ENCODE measurements at regions not wholly inside any gene's neighbourhood (a gene's known extent, or its start where the extent isn't known, plus 50 kb on each side); places are given as distances from the start of the nearest gene placed in this dataset.

DNA sequence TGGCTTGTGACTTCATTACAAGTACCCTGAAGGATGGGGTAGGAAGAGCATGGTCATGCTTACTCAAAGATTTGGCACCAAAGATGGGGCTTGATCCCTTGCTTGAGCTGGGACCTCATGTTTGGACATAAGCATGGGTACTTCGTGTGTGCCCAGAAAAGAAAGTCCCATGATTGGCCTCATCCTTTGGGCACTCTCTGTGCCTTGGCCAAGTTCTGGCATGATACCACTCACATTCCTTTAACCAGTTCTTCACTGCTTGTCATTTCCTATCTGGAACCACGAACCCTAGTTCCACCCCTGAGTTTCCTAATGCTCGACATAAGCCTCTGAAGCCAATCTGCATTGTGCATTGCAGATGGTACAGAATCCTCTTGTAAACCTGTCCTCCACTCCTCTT is 107.0 kb downstream of the NAV1 start:
- Histone ChIP-seq H3K27ac (no peak overlapping the region), H3K27me3 (peaks cover 12 to 25% (median 21%) of the 10 kb centered on the region in 3 donors), H3K4me3 (no peak overlapping the region), H3K9me3 (no peaks in the 10 kb centered on the region), H3K4me1 (peaks cover 22 to 30% of the 10 kb centered on the region in 2 donors), H3K36me3 (no peaks in the 10 kb centered on the region)
- DNase-seq = no peak
- in situ Hi-C loops (cut with MboI; ENCODE audit: low sequenced_read_pairs in 4 of 4) = no loop called here
- no peak for TF ChIP-seq POLR2A (IDR thresholded peaks at IDR 0.05)
- TF ChIP-seq, protein P1, sequence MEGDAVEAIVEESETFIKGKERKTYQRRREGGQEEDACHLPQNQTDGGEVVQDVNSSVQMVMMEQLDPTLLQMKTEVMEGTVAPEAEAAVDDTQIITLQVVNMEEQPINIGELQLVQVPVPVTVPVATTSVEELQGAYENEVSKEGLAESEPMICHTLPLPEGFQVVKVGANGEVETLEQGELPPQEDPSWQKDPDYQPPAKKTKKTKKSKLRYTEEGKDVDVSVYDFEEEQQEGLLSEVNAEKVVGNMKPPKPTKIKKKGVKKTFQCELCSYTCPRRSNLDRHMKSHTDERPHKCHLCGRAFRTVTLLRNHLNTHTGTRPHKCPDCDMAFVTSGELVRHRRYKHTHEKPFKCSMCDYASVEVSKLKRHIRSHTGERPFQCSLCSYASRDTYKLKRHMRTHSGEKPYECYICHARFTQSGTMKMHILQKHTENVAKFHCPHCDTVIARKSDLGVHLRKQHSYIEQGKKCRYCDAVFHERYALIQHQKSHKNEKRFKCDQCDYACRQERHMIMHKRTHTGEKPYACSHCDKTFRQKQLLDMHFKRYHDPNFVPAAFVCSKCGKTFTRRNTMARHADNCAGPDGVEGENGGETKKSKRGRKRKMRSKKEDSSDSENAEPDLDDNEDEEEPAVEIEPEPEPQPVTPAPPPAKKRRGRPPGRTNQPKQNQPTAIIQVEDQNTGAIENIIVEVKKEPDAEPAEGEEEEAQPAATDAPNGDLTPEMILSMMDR (IDR thresholded peaks at IDR 0.05 in 4 of 5, conservative IDR thresholded peaks at IDR 0.05 in 1 of 5) = no peak
- intact Hi-C loops (cut with DNase I; ENCODE audit: low total_unique reads) = loop anchor here (5.0 kb wide), 1 partner anchor 51 kb away; no protein-coding TSS in a partner anchor
- ATAC-seq = no peak

DNA sequence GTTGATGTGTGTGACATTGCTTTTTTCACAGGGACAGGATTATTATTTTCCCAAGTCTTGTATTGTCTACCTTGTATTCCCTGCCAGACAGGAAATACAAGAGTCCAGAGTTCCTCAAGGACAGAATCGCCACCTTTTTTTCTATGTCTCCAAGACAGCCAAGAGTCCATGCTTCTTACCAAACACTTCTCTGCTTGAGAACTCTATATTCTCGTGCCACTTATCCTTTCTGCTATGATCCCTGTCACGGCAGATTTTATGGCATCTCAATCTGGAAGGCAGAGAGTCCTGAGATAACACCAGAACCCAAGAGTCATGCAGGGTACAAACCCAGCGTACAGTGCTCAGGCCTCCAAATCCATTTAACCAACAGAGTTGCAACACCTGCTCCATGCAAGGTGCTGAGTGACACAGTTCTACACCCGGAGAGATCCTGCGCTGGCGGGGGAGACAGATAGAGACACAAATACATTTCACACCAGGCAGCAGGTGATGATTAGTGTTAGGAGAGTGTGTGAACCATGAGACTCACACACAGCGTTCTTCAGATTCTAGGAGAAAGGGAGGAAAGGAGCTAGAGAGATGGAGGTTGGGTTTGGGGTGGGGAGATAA is 107.6 kb downstream of the NAV1 start:
- no peak for ATAC-seq
- intact Hi-C loops (cut with DNase I; ENCODE audit: low total_unique reads) = loop anchor here (5.0 kb wide), 1 partner anchor 51 kb away; no protein-coding TSS in a partner anchor
- TF ChIP-seq, protein P1 (IDR thresholded peaks at IDR 0.05 in 4 of 5, conservative IDR thresholded peaks at IDR 0.05 in 1 of 5) = no peak
- TF ChIP-seq POLR2A (IDR thresholded peaks at IDR 0.05) = no peak
- no peaks in the 10 kb centered on the region for H3K36me3 ChIP-seq
- in situ Hi-C loops (cut with MboI; ENCODE audit: low sequenced_read_pairs in 4 of 4) = no loop called here
- H3K27ac ChIP-seq = no peak overlapping the region
- peaks cover 12 to 25% (median 21%) of the 10 kb centered on the region in 3 donors for H3K27me3 ChIP-seq
- DNase-seq = no peak
- peaks cover 20 to 30% of the 10 kb centered on the region in 2 donors for H3K4me1 ChIP-seq
- H3K4me3 ChIP-seq = no peak overlapping the region
- H3K9me3 ChIP-seq = no peaks in the 10 kb centered on the region

DNA sequence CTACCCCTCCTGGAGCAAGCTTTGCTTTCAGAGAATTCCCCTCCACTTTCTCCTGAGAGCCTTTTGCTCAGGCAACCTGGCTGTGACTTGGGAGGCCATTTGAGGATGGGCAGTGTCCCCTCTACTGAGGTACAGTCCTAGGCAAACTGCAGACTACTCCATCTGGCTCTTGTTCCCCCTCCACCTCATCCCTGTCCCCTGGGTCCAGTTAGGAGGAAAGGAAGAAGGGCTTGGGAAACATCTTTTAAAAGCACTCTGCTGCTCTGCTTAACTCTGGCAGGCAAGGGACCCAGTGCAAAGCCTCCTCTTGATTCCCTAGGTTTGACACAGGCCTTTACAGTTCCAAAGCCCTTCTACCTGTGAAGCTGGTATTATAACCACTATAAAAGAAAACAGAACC is 108.2 kb downstream of the NAV1 start:
- no peak for DNase-seq
- TF ChIP-seq, protein P1 (IDR thresholded peaks at IDR 0.05 in 4 of 5, conservative IDR thresholded peaks at IDR 0.05 in 1 of 5) = no peak
- TF ChIP-seq POLR2A (IDR thresholded peaks at IDR 0.05) = no peak
- Histone ChIP-seq H3K27ac (peak overlapping the region in 1 of 4 donors; percentile 63), H3K36me3 (no peaks in the 10 kb centered on the region), H3K9me3 (no peaks in the 10 kb centered on the region), H3K27me3 (peaks cover 12 to 25% (median 21%) of the 10 kb centered on the region in 3 donors), H3K4me3 (no peak overlapping the region), H3K4me1 (peaks cover 20 to 30% of the 10 kb centered on the region in 2 donors)
- no peak for ATAC-seq
- intact Hi-C loops (cut with DNase I; ENCODE audit: low total_unique reads) (loop anchor here (5.0 kb wide), 1 partner anchor 50 kb away; no protein-coding TSS in a partner anchor), in situ Hi-C loops (cut with MboI; ENCODE audit: low sequenced_read_pairs in 4 of 4) (no loop called here)

DNA sequence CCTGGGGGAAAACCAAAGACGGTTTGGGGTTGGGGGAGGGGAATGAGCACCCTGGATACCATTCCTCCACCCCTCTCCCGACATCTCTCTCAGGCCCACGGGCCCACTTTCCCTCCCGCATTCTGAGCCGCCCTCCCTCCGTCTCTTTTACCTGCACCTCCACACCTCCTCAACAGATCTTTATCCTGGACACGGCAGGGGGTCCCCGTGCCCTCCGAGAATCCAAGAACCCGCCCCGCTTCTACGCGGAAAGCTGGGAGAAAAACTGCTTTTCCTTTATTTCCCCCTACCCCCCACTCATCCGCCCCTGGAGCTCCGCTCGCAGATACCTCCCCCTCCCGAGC is 108.8 kb downstream of the NAV1 start:
- no peak for TF ChIP-seq POLR2A (IDR thresholded peaks at IDR 0.05)
- TF ChIP-seq, protein P1 (IDR thresholded peaks at IDR 0.05 in 4 of 5, conservative IDR thresholded peaks at IDR 0.05 in 1 of 5) = no peak
- H3K9me3 ChIP-seq = no peaks in the 10 kb centered on the region
- peak overlapping the region; percentile 48 to 62 (median 58) for H3K4me3 ChIP-seq
- no peaks in the 10 kb centered on the region for H3K36me3 ChIP-seq
- H3K27me3 ChIP-seq = peaks cover 12 to 25% (median 21%) of the 10 kb centered on the region in 3 donors
- no peak for ATAC-seq
- in situ Hi-C loops (cut with MboI; ENCODE audit: low sequenced_read_pairs in 4 of 4) = no loop called here
- H3K4me1 ChIP-seq = peaks cover 20 to 30% of the 10 kb centered on the region in 2 donors
- peak overlapping the region in 1 of 4 donors; percentile 63 for H3K27ac ChIP-seq
- intact Hi-C loops (cut with DNase I; ENCODE audit: low total_unique reads) = loop anchor here (5.0 kb wide), 1 partner anchor 50 kb away; no protein-coding TSS in a partner anchor
- no peak for DNase-seq
